Skin of body (tissue), 1 donor: ENCODE measurements at regions not wholly inside any gene's neighbourhood (a gene's known extent, or its start where the extent isn't known, plus 50 kb on each side); places are given as distances from the start of the nearest gene placed in this dataset.
"Not testable (repeated sequence)": the region's sequence is repeated elsewhere in the genome, so short reads cannot be mapped to it uniquely, and the experiment has no call there.

Experiments
- DNase-seq: peaks from one replicate; lab custom pipeline; 2025; lab: John Stamatoyannopoulos, UW

DNA sequence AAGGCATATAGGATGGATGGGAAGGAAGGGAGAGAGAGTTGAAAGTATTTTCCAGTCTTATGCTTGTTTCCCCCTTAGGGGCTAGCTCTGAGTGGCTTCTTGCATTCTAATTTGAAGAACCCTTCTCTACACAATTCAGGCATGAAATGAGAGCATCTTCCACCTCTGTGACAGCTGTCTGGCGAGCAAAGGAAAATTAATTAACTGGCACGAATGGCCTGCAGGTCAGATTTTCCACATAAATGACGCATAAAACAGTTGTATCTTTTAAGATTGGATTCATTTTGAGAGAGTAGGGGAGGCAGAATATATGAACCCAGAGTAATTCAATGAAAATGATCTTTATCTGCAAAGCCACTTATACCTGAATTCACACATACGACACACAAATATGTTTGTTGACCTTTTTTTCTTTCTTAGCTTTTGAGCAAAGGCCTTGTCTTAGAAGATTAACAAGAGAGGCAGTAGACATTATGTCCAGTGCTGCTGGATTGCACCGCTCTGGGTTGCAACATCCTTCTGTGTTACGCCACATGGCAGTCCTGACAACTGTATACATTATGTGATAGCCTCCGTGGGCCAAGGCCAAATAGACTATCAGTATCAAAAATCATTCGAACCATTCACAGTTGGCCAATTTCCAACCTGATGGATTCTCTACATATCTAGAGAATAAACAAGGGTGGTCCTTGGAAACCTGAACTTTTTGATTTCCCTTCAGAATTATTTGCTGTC, 173.0 kb upstream of the GOT2 start:
- no peak for DNase-seq

DNA sequence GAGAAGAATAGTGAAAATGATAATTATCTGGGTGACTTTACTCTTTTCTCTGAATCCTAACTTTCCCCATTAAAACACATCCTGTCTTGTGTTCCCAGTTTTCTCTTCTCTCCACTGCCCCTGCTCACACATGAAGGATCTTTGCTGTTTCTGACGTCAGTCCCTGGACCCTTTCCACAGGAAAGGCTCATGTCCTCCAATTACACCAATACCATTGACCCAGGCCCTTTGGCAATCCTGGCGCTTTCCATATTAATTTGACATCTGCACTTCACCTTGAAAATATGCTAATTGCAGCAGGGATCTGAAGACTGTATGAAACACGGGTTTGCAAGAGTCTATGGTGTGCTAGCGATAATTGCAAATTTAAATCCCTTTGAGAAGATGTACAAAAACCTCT, 170.2 kb upstream of the GOT2 start:
- no peak for DNase-seq

DNA sequence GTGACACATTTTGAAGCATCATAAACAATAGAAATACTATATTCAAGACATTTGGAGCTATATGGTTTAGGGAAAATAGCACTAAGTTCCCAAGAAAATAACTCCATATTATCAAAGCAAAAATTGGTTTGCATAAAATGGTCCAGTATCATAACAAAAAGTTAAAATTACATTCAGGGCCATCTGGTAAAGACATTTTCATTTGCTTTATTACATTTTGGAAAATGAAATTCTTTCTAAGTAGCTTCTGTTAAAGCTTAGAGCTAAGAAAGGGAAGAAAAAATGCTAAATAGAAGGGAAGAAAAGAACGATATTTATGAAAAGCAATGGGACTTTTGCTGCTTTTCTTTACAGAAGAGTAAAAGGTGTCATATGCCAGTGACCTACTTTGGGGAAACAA, 155.4 kb upstream of the GOT2 start:
- DNase-seq = no peak

DNA sequence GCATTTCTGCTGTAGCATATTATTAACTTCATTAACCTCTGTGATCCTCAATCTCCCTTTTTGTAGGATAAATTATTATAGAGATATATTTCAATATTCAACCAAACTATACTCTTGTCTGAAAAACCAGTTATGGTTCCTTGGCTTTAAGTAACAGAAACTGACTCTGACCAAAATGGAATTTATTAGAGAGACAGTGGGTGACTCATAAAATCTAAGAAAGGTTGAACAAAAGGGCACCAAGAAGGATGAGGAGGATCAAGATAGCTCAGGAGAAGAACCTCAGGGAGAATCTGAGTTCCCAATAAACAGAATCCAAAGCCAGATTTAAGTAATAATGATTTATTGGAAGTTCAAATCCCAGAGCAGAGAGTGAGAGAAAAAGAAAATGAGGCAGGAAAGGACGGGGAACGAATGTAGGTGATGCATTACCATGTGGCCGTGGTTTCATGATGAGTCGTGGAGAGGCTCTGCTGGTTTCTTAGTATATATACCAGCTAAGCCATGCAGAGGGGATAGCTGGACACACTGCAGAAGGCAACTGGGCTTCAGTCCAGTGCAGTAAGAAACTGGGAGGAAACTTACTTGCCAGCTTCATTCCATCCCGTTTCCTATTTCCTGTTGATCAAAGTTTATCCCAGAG, 151.5 kb upstream of the GOT2 start:
- no peak for DNase-seq

DNA sequence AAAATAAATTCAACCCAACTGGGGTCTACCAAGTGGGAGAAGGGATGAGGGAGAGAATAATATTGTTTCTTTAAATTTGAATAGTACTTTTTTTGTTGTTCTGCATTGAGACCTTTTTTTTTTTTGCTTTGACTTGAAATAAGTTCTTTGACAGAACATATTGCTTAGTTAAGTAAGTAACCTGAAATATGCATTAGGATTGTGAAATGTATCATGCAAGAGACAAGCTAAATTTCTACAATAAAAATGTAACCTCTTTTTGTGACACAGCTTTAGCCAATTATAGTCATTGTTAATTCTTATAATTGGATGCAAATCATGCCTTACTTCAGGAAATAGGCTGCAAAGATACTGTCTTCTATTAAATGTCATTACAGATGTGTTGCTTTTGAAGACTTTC, 150.0 kb upstream of the GOT2 start:
- DNase-seq = peak; percentile 33

DNA sequence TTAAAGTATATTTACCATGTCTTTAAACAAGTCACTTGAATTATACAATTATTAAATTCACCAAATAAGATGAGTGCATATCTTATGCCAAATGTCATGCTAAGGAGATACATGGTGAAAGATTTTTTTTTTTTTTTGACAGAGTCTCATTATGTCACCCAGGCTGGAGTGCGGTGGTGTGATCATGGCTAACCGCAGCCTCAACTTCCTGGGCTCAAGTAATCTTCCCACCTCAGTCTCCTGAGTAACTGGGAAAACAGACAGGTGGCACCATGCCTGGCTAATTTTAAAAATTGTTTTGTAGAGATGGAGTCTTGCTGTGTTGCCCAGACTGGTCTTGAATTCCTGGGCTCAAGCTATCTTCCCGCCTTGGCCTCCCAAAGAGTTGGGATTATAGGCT, 149.0 kb upstream of the GOT2 start:
- DNase-seq = no peak

DNA sequence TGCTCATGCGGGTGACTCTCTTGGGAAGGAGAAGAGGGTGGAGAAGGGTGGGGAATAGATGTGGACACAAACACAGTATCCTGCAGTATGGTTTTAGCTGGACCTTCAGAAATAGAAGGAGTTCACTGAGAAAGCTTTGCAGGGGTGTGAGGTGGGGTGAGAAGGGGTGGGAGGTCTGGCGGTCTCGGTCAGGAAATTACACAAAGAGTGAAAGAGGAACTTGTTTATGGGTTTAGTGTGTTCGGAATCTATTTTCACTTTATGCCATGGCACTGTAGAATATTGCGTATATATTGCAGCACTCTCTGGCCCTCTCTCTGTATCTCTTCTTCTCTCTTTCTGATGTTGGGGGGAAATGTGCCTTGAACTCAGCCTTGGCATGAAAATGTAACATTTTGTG, 148.2 kb upstream of the GOT2 start:
- DNase-seq = no peak

DNA sequence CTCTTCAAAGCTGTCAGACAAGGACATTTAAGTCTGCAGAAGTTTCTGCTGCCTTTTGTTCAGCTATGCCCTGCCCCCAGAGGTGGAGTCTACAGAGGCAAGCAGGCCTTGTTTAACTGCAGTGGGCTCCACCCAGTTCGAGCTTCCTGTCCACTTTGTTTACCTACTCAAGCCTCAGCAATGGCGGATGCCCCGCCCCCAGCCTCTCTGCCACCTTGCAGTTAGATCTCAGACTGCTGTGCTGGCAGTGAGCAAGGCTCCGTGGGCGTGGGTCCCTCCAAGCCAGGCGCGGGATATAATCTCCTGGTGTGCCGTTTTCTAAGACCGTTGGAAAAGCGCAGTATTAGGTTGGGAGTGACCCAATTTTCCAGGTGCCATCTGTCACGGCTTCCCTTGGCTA, 144.5 kb upstream of the GOT2 start:
- not testable (repeated sequence) for DNase-seq

DNA sequence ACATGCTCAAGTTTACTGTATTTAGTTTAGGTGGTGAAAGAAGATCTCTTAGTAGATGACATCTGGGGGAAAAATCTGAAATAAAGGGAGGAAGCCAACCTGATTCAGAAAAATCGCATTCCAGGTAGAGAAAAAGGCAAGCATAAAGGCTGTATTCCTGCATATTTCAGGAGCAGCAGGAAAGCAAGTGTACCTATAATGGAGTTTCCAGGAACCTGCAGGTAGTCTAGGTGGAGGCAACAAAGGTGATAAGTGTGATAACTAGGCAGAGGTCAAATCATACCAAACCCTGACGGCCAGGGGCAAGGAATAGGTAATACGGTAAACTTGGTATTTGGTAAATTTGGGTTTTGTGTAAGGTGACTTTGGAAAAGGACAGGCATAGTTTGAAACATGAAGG, 132.8 kb upstream of the GOT2 start:
- DNase-seq = no peak

DNA sequence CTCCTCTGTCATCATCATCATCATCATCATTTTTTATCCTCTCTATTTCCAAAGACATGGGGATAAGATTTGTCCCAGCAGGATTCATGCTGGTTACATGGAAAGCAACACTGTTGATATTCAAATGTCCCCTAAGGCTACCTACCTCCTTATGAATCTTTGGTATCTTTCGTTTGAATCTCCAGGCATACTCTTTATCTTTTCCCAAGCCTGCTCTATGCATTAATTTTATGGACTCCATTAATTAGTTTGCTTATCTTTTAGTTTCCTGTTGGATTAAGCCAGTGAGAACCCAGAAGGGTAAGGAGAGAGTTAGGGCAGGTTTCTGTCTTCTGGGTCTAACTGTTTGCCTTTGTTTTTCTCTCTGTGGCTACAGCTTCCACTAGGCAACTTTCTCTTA, 129.6 kb upstream of the GOT2 start:
- DNase-seq = no peak

DNA sequence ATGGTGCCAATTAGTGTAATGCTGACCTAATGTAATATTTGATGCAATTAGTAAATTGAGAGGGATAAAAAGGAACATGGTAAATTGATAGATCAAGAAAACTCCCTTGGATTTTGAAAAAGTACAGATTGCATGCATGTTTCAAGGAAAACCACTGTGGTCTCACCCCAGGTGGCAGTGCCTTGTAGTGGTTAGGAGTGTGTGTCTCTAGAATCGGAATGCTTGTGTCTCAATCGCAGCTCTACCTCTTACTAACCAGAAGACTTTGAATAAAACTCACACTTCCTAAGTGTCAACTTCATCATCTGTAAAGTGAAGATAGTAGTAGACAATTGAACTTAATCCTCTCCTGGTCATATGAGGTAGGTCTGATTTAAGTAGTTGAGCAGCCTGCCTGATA, 128.9 kb upstream of the GOT2 start:
- no peak for DNase-seq

DNA sequence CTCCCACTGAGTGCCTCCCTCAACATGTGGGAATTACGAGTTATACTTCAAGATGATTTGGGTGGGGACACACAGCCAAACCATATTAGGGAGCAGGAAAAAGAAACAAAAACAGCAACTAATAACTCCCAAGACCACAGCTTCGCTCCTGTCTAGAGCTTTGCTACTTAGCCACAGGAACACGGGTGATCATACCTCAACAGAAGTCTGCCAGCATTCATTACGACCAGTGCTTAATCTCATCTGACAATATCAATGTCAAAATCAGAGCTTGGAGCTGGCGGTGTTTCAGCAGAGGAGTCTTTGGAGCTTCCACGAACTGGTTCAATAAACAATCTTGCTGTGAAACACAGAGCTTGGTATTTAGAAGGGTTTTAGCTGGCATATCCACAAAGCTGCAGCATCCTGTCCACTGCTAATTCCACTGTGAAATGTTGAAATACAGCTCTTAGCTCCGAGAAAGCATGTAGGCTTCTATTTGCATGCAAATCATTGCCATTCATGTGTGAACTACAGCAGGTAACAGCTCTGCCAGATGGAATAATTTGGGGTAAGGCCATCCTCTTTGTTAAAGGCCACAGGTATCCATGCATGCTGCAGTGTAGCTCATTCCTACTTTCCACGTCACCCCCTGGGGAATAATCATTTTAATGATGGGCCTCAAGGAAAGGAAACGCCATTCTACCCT, 128.4 kb upstream of the GOT2 start:
- DNase-seq = no peak

DNA sequence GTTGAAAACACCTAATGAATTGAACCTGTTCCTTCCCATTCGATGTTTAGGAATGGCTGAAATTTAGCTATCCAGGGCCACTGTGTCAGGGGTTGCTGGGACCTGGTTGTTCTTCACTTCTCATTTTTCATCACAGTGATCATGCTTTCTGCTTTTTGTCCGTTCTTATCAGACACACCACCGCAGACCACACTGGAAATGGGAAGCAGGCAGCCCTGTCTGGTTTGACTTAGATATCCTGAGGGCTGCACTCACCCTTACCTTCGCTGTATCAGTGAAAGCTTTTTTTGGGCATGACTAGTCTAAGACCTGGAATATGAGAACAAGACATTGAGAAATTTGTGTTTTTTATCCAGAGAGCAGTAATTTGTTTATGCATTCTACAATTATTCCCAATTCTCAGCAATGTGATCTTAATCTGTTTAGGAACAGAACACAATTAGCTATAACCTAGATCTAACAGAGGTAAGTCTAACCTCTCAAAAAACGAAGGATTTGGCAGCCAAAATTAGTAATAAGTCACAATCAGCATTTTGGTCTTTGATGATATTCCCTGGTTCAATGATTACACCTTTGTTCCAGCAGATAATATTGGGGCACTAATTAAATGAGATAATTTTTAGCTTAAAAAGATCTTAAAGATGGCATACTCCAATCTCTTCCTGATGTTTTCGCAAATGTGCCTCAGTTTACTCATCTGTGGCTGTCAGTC, 126.0 kb upstream of the GOT2 start:
- DNase-seq = no peak

DNA sequence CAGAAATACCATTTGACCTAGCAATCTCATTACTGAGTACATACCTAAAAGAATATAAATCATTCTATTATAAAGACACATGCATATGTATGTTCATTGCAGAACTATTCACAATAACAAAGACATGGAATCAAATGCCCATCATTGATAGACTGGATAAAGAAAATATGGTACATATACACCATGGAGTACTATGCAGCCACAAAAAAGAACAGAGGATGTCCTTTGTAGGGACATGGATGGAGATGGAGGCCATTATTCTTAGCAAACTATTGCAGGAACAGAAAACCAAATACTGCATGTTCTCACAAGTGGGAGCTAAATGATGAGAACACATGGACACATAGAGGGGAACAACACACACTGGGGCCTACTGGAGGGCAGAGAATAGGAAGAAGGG, 124.5 kb upstream of the GOT2 start:
- DNase-seq = not testable (repeated sequence)

DNA sequence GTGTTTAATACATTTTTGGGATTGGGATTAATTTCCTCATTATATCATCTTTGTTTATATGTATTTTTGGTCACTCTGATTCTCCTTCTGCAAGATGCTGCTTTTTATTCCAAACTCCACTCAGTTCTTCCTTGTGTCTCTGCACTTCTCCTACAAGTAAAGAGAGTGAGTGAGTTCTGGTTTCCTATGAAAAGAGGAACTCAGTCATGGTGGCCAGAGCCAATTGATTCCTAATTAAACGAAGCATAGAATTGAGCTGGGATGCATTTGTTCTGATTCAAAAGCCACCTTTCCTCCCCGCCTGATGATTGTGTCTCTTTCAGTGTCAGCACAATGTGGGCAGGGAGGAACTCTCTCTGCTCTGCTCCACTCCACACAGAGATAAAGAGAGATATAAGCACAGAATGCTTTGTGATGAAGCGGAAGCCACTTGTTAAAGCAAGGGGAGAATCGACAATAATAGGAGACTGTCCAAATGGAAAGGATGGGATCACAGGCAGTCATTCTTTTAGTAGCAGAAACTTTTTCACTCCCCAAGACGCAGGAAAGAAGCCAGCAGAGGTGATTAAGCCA, 121.3 kb upstream of the GOT2 start:
- DNase-seq = no peak

DNA sequence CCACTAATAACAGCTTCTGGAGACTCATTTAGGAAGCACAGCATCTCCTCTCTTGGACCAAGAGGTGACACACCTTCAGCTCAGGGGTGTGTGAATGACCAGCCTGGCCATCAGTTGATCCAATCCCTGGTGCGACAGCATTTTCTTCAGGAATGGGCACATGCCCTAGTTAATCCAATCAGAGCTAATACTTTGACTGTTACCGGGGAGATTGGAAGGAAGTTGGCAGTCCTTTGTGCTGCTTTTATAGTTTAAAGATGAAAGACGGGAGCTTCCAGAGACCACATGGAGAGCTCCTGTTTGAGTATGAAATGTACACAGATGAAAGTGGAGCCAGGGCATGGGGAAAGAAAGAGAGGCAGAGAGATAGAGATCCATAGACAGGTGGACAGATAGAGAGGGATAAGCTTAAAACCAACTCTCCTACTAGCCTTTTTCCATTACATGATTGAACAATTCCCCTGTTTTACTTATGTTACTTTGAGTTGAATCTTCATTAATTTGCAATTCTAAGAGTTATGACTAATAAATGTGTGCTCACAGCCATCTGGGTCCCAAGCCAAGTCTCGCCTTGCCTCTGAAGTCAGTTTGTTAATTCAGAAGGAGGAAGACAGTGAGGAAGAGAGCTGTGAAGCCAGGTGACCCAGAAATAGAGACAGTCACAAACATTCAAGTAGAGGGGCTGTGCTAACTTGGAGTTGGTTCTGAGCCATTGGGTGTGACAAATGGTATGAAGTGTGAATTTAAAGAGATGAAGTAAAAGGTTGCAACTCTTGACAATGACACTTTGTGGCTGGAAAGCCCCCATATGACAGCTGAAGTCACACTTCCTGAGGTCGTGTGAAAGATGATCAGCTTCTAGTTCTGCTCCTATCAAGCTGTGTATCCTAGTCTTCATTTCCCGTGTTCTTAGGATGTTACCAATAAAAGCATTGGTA, 120.0 kb upstream of the GOT2 start:
- no peak for DNase-seq

DNA sequence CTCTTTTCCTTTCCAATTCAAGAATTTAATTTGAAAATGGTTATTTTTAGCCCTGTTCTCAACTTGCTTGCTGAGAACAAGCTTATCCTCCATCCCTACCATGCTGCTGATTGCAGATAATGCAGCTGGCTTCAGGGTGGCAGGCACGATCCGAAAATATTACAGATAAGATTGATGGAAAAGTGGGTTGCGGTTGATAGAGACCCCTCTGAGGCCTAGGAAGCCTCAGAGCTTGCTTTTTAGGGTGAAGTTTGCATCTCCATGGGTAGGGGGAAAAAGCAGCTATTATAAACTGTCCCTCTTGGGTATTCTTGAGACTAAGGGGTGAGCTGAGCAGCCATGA, 116.5 kb upstream of the GOT2 start:
- DNase-seq = no peak

DNA sequence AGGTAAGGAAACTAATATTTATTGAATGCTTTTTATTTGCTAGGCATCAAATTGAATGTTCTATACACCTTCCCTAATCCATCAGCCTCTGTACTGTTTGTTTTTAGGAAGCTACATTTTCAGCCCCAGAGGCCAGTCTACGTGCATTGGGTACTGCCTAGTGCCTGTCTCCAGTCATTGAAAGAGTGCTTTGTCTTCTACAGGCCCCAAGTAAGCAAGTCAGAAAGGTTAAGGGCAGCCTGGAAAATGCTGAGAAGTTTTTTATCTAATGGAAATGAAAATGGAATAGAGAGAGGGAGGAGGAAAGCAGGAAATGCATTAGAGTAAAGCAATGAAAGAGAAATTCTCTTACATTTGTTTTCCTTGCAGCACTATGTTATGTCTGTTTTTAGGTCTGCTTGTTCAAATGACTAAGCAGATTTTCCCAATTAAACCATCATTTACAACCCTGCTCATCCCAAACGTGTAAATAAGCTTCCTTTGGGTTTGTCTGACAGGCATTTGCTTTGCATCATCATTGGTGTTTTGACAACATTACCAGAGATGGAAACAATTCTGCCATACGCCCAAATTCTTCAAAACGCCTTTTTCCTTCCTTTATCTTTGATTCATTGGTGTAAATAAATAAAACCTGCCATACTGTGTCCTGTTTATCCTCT, 116.0 kb upstream of the GOT2 start:
- DNase-seq = peak; percentile 56

DNA sequence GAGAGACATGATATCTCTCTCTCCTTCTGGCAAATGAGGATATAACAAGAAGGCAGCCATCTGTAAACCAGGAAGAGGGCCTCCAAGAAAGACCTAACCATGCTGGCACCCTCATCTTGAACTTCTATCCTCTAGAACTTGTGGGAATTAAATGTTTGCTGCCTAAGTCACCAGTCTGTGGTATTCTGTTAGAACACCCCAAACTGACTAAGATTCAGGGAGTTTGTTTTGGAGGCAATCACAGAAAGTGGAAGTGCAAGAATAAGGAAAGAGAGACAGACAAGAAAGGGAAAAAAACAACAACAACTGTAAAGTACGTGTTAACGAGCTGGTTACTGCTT, 114.5 kb upstream of the GOT2 start:
- no peak for DNase-seq

DNA sequence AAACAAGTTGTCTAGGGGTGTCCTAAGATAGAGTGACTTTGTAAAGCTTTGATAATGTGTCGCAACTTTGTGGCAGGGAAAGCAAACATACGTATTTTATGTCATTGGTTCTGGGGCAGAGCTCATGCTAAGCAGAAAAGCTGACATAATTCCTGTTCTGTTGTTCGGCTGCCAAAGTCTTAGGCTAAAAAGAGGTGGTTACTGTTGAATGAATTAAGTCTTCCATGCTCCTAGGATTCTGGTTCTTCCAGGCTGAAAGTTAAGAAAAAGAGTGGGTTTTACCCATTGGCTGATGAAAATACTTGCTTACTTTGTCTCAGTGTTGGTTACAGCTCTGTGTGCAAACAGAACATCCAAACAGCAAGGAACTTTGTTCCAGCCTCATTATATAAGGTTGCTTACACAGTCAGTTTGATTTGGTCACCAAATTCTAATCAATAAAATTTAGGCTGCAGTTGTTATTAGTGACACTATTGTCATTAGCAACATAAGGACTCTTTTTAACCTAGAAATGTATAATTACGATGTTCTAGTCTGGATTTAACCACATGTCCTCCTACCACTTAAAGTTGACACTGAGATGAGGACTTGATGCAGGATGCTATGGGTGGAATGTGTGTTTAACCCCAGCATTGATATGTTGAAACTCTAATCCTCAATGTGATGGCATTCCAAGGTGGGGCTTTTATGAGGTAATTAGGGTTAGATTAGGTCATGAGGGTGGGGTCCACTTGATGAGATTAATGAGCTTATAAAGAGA, 114.0 kb upstream of the GOT2 start:
- peak; percentile 60 for DNase-seq
